ENCODE measurements at regions not wholly inside any gene's neighbourhood (a gene's known extent, or its start where the extent isn't known, plus 50 kb on each side); places are given as distances from the start of the nearest gene placed in this dataset.
"Not testable (repeated sequence)": the region's sequence is repeated elsewhere in the genome, so short reads cannot be mapped to it uniquely, and the experiment has no call there.

DNA sequence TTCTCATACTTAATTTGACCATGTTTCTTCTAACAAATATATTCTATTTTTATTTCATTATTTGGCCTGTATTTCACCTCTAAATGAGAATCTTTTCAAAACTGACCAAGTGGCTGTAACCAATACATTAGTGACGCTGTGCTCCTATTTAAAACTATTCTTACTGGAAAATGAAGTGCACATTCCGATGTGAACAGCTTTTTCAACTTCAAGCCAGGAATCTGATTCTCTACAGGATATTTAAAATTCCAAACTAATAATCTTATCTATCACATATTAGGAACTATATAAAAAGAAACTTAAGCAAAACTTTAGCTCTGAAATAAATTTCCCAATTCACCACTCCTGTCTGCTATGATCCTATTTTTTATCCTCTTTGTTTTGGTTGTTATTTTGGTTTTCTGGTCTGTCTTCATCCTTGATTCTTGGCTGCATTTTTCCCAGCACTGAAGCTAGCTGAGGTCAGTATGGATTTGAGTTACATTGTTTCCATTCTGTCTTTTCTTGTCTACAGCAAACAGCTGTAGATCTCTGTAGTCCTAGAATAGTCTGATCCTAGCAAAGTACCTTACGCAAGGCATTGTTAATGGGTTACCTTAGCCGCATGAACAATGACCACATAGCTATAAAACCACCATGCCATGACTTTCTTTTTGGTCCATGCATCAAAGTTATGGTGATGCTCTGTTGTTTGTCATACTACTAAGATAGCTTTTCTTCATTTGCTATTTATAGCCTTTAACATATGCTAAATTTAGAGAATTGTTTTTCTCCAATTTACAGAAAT lies 748.6 kb upstream of the SPRY2 start:
- DNase-seq = no peak
- intact Hi-C loops (cut with DNase I) = no loop called here

GRCh38 chr13:81080911-81081454 lies 740.1 kb upstream of the SPRY2 start:
- intact Hi-C loops (cut with DNase I) = no loop called here
- no peak for DNase-seq

- no peak for DNase-seq
- intact Hi-C loops (cut with DNase I) = no loop called here
Observed at GRCh38 chr13:81078048-81078447, 737.1 kb upstream of the SPRY2 start.

GRCh38 chr13:81069822-81070221 lies 728.9 kb upstream of the SPRY2 start:
- peak in 2 of 10 donors; percentile 51 to 66 for DNase-seq
- intact Hi-C loops (cut with DNase I) = not testable (repeated sequence)

GRCh38 chr13:81058916-81059290 lies 718.0 kb upstream of the SPRY2 start:
- DNase-seq = no peak
- intact Hi-C loops (cut with DNase I) = no loop called here

- intact Hi-C loops (cut with DNase I) = no loop called here
- no peak for DNase-seq
Observed at GRCh38 chr13:81058211-81058915, 717.4 kb upstream of the SPRY2 start.

- DNase-seq = peak in 1 of 10 donors; percentile 10
- intact Hi-C loops (cut with DNase I) = no loop called here
Observed at GRCh38 chr13:81051873-81052272, 710.9 kb upstream of the SPRY2 start.

- intact Hi-C loops (cut with DNase I) = no loop called here
- peak in 4 of 10 donors; percentile 14 to 62 (median 21) for DNase-seq
Observed at GRCh38 chr13:81048026-81048461, 707.1 kb upstream of the SPRY2 start.

GRCh38 chr13:81041761-81042160 lies 700.8 kb upstream of the SPRY2 start:
- DNase-seq = no peak
- intact Hi-C loops (cut with DNase I) = no loop called here

DNA sequence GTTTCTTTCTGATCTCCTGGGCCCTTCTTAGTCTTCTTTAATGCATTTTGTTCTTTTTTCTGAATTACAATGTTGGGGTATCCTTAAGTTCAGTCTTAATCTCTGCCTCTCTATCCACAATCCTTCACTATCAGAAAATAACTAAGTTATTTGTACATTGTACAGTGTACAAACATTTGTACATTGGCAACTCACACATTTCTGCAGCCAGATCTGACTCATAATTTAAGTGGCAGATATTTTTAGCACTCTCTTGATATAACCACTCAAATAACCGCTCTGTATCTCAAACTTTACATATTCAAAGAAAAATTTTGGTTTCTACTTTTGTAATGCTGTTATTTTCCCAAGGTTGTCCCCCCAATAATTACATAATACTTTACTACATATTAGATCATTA lies 691.1 kb upstream of the SPRY2 start:
- DNase-seq = no peak
- intact Hi-C loops (cut with DNase I) = no loop called here

GRCh38 chr13:81025091-81025490 lies 684.2 kb upstream of the SPRY2 start:
- no peak for DNase-seq
- intact Hi-C loops (cut with DNase I) = no loop called here

GRCh38 chr13:81021284-81021840 lies 680.4 kb upstream of the SPRY2 start:
- no peak for DNase-seq
- intact Hi-C loops (cut with DNase I) = no loop called here

GRCh38 chr13:81020010-81020409 lies 679.1 kb upstream of the SPRY2 start:
- intact Hi-C loops (cut with DNase I) = no loop called here
- DNase-seq = no peak

GRCh38 chr13:81018936-81019335 lies 678.0 kb upstream of the SPRY2 start:
- intact Hi-C loops (cut with DNase I) = no loop called here
- no peak for DNase-seq

- intact Hi-C loops (cut with DNase I) = loop anchor here (2.0 kb wide), 1 partner anchor 39 kb away; no protein-coding TSS in a partner anchor
- DNase-seq = no peak
Observed at GRCh38 chr13:81017513-81018152, 676.7 kb upstream of the SPRY2 start.

GRCh38 chr13:81012031-81012430 lies 671.1 kb upstream of the SPRY2 start:
- no peak for DNase-seq
- intact Hi-C loops (cut with DNase I) = no loop called here

DNA sequence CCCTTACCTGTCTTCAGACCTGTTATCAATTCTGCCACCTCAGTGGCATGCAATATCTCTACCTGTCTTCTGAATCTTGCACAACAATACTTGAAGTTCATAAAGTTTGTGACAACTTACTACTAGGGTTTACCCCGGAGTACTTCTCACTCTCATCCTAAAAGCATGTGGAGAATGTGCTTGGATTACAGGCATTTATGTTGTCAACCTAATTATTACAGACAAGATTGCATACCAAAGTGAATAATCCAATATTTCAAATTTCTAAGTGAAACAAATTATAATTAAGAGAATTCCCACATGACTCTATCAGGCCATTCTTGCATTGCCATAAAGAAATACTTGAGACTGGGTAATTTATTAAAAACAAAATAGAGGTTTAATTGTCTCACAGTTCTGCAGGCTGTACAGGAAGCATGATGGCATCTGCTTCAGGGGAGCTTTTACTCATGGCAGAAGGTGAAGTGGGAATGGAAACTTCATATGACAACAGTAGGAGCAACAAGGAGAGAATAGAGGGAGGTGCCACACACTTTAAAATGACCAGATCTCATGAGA lies 661.0 kb upstream of the SPRY2 start:
- intact Hi-C loops (cut with DNase I) = no loop called here
- no peak for DNase-seq

GRCh38 chr13:80998603-80999002 lies 657.7 kb upstream of the SPRY2 start:
- intact Hi-C loops (cut with DNase I) = not testable (repeated sequence)

GRCh38 chr13:80989747-80990146 lies 648.8 kb upstream of the SPRY2 start:
- no peak for DNase-seq
- intact Hi-C loops (cut with DNase I) = no loop called here

More at GRCh38 chr13:80998603-80999002, 657.7 kb upstream of the SPRY2 start:
- not testable (repeated sequence) for DNase-seq

DNA sequence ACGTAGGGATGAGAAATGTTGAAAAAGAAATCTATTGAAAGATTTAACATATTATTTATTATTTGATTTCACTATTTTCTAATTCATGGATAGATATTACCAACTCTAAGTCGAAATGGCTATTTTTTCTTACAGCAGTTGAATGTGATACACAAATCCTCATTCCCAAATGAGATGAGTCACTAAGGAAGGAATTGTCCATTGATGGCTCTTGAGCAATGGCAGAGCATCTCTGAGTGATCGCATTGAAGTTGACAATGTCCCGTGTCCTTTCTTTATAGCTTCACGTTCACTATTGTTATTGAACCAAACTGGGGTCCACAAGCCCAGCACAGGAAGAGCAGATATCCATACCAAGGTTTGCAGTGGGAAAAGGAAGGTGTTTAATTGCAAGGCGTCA lies 648.3 kb upstream of the SPRY2 start:
- intact Hi-C loops (cut with DNase I) = no loop called here
- no peak for DNase-seq

All from posterior cingulate gyrus (tissue), 11 donors.